GM13976 (cell line): ENCODE measurements at regions not wholly inside any gene's neighbourhood (a gene's known extent, or its start where the extent isn't known, plus 50 kb on each side); places are given as distances from the start of the nearest gene placed in this dataset.

Experiments
- DNase-seq: peaks from one replicate; pipeline ENCODE4 v3.0.0; 2012; ENCODE audit warnings: low spot score
- CTCF ChIP-seq: IDR thresholded peaks from 2 replicates; pipeline ENCODE4 v1.5.1; 2012; ENCODE audit warnings: borderline replicate concordance, mild to moderate bottlenecking; ENCODE audit not compliant: insufficient read depth; ENCODE audit errors: extremely low read depth, missing control alignments, control extremely low read depth
- in situ Hi-C: fragments of 300-500 bp; cut with MboI; formaldehyde crosslinking; loops from one replicate; pipeline ENCODE4 v1.12.0; 2022; ENCODE audit warnings: low sequenced_read_pairs, mixed read lengths, inconsistent platforms; ENCODE audit not compliant: unreplicated experiment

DNA sequence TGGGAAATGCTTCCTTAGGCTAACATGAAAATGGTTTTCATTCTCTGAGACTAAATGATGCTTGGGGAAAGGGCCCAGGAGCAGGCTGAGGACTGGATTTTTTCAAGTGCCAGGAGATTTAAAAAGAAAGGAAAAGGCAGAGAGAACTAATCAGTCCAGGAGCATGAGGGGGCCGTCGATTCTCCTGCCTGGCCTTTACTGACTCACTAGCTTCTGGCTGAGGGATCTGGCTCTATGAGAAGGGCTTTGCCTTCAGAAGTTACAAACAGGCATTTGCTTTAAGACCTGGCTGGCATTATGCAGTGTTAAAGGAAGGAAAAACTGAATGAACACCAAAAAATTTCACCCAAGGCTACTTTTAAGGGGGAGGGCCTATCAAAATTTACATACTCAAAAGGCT is 359.2 kb downstream of the PBX1 start:
- in situ Hi-C loops = no loop called here
- no peak for TF ChIP-seq CTCF
- DNase-seq = no peak

- no peak for DNase-seq
- no peak for TF ChIP-seq CTCF
- in situ Hi-C loops = no loop called here
Observed at GRCh38 chr1:164914208-164914607, 355.2 kb downstream of the PBX1 start.

- no peak for TF ChIP-seq CTCF
- no peak for DNase-seq
- in situ Hi-C loops = no loop called here
Observed at GRCh38 chr1:164912290-164912689, 353.3 kb downstream of the PBX1 start.

DNA sequence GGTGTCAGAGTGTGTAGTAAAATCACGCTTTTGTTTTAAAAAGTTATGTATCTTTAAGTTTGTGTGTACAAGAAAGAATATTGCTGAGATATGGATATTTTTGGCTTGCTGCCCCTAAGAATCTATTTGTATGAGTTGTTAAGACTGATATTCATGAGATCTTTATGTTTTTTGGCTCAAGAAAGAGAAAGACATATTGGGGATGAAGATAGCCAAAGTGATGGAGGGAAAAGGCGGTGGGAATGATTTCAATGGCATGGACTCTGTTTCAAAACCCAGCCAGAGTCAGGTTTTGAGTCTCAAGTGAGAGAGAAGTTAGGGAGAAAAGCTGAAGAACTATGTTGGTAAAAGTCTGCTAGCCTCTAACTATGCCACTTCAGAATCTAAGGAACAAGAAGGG is 351.7 kb downstream of the PBX1 start:
- in situ Hi-C loops = no loop called here
- TF ChIP-seq CTCF = no peak
- no peak for DNase-seq

DNA sequence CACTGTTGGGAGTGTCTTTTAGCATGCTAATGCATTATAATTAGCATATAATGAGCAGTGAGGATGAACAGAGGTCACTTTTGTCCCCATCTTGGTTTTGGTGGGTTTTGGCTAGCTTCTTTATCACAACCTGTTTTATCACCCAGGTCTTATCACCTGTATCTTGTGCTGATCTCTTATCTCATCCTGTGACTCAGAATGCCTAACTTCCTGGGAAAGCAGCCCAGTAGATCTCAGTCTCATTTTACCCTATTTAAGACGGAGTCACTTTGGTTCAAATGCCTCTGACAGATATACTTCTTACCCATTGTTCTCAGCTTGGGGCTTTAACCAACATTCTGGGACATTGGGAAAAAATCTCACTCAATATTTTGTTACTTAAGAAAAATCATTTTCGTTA is 348.7 kb downstream of the PBX1 start:
- no peak for DNase-seq
- TF ChIP-seq CTCF = no peak
- in situ Hi-C loops = no loop called here

DNA sequence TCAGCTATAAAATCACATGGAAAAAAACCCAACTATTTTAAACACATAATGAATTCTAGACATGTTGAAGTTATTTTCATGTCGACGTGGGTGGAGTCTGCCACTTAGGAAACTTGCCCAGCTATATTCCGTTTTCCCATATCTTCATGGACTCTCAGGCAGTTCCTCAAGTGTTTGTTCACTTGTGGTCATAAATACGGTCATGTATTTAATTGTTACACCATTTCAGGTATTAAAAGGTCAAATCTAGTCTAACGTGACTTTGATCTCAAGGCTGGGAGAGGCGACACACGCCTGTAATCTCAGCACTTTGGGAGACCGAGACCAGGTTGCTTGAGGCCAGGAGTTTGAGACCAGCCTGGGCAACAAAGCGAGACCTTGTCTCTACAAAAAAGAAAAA is 346.9 kb downstream of the PBX1 start:
- no peak for TF ChIP-seq CTCF
- in situ Hi-C loops = no loop called here
- DNase-seq = no peak

GRCh38 chr1:164902491-164902890 is 343.5 kb downstream of the PBX1 start:
- no peak for TF ChIP-seq CTCF
- no peak for DNase-seq
- in situ Hi-C loops = no loop called here
